ENCODE measurements at regions not wholly inside any gene's neighbourhood (a gene's known extent, or its start where the extent isn't known, plus 50 kb on each side); places are given as distances from the start of the nearest gene placed in this dataset.

DNA sequence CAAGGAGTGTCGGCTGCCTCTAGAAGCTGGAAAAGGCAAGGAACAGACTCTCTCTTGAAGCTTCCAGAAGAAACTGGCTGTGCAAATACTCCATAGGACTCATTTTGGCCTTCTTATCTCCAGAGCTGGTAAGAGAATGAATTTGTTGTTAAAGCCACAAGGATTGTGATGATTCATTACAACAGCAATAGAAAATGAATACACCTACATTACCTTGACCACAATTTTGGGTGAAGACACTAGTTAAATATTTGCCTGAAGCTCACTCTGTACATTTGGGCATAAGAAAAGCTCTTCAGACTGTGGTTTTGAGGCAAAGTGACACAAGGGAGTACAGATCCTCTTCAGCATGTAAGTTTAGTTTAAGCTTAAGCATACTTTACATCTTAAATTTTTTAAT lies 134.5 kb upstream of the TLL1 start:
- no peak overlapping the region for H3K4me3 ChIP-seq (ENCODE audit: low read depth, low read length)
- TF ChIP-seq, protein P1, sequence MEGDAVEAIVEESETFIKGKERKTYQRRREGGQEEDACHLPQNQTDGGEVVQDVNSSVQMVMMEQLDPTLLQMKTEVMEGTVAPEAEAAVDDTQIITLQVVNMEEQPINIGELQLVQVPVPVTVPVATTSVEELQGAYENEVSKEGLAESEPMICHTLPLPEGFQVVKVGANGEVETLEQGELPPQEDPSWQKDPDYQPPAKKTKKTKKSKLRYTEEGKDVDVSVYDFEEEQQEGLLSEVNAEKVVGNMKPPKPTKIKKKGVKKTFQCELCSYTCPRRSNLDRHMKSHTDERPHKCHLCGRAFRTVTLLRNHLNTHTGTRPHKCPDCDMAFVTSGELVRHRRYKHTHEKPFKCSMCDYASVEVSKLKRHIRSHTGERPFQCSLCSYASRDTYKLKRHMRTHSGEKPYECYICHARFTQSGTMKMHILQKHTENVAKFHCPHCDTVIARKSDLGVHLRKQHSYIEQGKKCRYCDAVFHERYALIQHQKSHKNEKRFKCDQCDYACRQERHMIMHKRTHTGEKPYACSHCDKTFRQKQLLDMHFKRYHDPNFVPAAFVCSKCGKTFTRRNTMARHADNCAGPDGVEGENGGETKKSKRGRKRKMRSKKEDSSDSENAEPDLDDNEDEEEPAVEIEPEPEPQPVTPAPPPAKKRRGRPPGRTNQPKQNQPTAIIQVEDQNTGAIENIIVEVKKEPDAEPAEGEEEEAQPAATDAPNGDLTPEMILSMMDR (IDR thresholded peaks at IDR 0.05; ENCODE audit: low read depth, low read length, missing control alignments), result no peak
- DNase-seq (ENCODE audit: low read depth), result no peak
- in situ Hi-C loops (cut with HindIII; ENCODE audit: low sequenced_read_pairs), result no loop called here

DNA sequence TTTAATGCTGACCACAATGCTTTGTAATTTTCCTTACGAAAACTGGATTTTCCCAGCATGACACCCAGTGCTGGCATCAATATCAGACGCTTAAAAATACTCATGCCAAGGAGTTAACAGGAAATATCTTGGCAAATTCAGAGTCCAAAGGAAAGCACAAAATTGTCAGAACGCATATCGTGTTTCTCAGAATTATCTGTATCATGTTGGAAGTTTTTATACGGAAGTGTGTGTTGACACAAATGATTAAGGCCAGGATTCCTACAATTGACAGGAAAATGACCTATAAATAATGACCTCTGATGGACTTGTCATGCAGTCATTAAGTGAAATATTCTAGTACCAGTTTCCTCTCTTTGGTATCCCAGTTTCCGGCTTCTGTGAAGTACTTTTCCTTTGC lies 132.1 kb upstream of the TLL1 start:
- H3K4me3 ChIP-seq (ENCODE audit: low read depth, low read length), result no peak overlapping the region
- in situ Hi-C loops (cut with HindIII; ENCODE audit: low sequenced_read_pairs), result no loop called here

DNA sequence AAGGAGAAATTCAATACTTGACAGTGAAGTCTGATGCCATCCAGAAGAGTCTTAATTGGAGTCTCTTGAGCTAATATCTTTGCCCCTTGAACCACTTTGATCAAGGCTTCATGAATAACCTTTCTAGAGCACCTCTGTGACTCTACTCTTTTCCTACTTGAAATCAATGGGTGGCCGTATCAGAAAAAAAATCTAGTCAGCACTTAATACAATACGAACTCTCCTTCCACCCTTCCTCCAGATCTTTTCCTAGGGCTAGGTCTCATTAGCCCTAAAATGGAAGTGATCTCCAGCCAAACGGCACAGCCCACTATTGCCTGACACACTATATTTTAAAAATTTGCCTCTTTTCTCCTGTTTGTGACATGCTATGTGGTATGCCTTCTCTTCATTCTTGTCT lies 129.6 kb upstream of the TLL1 start:
- DNase-seq (ENCODE audit: low read depth), result no peak
- no peak overlapping the region for H3K4me3 ChIP-seq (ENCODE audit: low read depth, low read length)
- TF ChIP-seq, protein P1 (IDR thresholded peaks at IDR 0.05; ENCODE audit: low read depth, low read length, missing control alignments), result no peak
- in situ Hi-C loops (cut with HindIII; ENCODE audit: low sequenced_read_pairs), result no loop called here

More for the DNA sequence above, 132.1 kb upstream of the TLL1 start:
- TF ChIP-seq, protein P1 (IDR thresholded peaks at IDR 0.05; ENCODE audit: low read depth, low read length, missing control alignments), result no peak
- DNase-seq (ENCODE audit: low read depth), result no peak

DNA sequence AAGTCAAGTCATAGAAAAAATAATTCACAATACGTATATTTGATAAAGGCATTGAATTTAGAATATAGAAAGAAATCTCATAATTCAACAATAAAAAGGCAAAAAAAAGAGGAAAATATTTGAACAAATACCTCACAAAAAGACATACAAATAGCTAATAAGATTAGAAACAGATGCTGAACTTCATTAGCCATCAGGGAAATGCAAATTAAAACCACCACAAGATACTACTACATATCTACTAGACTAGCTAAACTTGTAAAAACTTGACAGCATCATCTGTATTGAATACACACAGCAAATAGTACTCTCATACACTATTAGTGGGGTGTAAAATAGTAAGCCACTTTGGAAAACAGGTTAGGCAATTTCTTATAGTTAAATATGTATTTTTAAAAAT lies 128.7 kb upstream of the TLL1 start:
- DNase-seq (ENCODE audit: low read depth), result no peak
- TF ChIP-seq, protein P1 (IDR thresholded peaks at IDR 0.05; ENCODE audit: low read depth, low read length, missing control alignments), result no peak
- in situ Hi-C loops (cut with HindIII; ENCODE audit: low sequenced_read_pairs), result no loop called here
- no peak overlapping the region for H3K4me3 ChIP-seq (ENCODE audit: low read depth, low read length)

DNA sequence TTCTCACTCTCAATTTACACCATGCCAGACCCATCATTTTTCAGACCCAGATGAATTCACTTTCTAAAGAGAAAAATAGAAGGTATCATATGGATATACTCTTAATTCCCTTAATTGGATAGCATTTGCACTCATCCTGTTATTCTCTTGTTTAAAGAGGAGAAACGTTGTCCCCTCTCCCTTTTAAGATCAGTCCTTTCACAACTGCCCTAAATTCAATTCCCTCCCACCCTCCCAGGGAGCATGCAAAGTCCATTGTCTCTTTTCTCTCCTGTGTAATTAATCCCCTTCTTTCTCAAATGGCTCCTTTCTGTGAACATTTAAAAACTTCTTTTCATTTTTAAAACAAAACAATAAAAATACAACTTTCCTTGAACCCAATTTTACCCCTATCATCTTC lies 124.7 kb upstream of the TLL1 start:
- in situ Hi-C loops (cut with HindIII; ENCODE audit: low sequenced_read_pairs), result no loop called here
- TF ChIP-seq, protein P1 (IDR thresholded peaks at IDR 0.05; ENCODE audit: low read depth, low read length, missing control alignments), result no peak
- no peak for DNase-seq (ENCODE audit: low read depth)

DNA sequence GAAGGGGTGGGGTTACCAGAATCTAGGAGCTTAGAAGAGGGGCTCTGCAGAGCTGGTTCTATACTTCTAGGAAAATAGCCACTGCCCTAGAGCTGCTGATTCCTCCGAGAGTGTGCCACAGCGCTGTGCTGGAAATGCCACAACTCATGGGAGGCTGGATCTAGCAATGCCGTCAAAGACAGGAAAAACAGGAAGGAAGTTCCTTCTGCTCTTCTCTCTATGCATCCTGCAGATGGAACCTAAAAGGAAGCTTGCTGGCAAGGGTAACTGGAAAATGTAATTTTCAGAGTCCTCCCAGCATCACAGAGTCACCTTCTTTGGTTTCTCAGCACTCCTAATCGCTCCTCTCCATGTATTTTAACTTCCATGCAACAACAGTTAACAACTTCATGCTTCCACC lies 121.2 kb upstream of the TLL1 start:
- H3K4me3 ChIP-seq (ENCODE audit: low read depth, low read length), result no peak overlapping the region
- DNase-seq (ENCODE audit: low read depth), result no peak
- TF ChIP-seq, protein P1 (IDR thresholded peaks at IDR 0.05; ENCODE audit: low read depth, low read length, missing control alignments), result no peak
- in situ Hi-C loops (cut with HindIII; ENCODE audit: low sequenced_read_pairs), result no loop called here

More for the DNA sequence above, 124.7 kb upstream of the TLL1 start:
- H3K4me3 ChIP-seq (ENCODE audit: low read depth, low read length), result no peak overlapping the region

DNA sequence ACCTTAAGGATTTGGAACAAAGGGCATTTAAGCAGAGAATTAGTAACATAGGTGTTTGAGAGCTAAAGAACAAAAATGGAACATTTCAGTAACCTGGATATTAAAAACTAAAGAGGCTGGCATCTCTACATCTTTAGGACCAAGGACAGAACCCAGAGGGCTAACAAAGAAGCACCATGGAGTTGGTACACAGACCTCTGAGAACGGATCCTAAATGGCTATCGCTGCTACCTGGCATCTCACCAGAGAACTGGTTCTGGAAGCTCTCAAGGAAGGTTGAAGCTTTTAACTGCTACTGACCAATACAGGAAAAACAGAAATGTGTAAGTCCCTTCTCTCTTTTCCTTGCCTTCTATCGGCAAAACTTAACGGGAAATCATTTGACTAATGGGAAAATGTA lies 118.4 kb upstream of the TLL1 start:
- no peak overlapping the region for H3K4me3 ChIP-seq (ENCODE audit: low read depth, low read length)
- in situ Hi-C loops (cut with HindIII; ENCODE audit: low sequenced_read_pairs), result no loop called here
- TF ChIP-seq, protein P1 (IDR thresholded peaks at IDR 0.05; ENCODE audit: low read depth, low read length, missing control alignments), result no peak
- DNase-seq (ENCODE audit: low read depth), result no peak
